Lung (tissue), 11 donors: ENCODE measurements at regions not wholly inside any gene's neighbourhood (a gene's known extent, or its start where the extent isn't known, plus 50 kb on each side); places are given as distances from the start of the nearest gene placed in this dataset.

Experiments used
- ATAC-seq: fragments of 200-7000 bp; cut with Tn5 transposase; one replicate; pipeline ENCODE4 v1.9.1; 2020; ENCODE audit warnings: moderate number of reproducible peaks; ENCODE audit not compliant: insufficient read depth, low FRiP score
- DNase-seq, 3 donors: peaks; one replicate each; pipeline ENCODE4 v3.0.0-alpha.2; 2013 to 2017
- H3K27ac ChIP-seq, 2 donors: one replicate each; pipeline ENCODE4 v1.5.1; 2013; ENCODE audit warnings: mild to moderate bottlenecking in 2 of 2, moderate library complexity in 2 of 2, control low read depth in 1 of 2, inconsistent platforms in 1 of 2, low read depth in 1 of 2, low read length in 1 of 2
- H3K27me3 ChIP-seq, 3 donors: one replicate each; pipeline ENCODE4 v1.5.1; 2013; ENCODE audit warnings: low read length in 2 of 3; ENCODE audit not compliant: control insufficient read depth in 3 of 3, insufficient read depth in 3 of 3
- H3K36me3 ChIP-seq, 4 donors: one replicate each; pipeline ENCODE4 v1.5.1; 2013; ENCODE audit warnings: low read length in 4 of 4, mild to moderate bottlenecking in 1 of 4, moderate library complexity in 1 of 4; ENCODE audit not compliant: control insufficient read depth in 4 of 4, insufficient read depth in 4 of 4
- H3K4me1 ChIP-seq, 5 donors: one replicate each; pipeline ENCODE4 v1.5.1; 2013; ENCODE audit warnings: low read length in 5 of 5, mild to moderate bottlenecking in 2 of 5, moderate library complexity in 1 of 5; ENCODE audit not compliant: control insufficient read depth in 5 of 5, insufficient read depth in 5 of 5
- H3K4me3 ChIP-seq: one replicate; pipeline ENCODE4 v1.5.1; 2013; ENCODE audit warnings: mild to moderate bottlenecking, control low read depth, moderate library complexity
- H3K9ac ChIP-seq, 2 donors: one replicate each; pipeline ENCODE4 v1.5.1; 2013; ENCODE audit warnings: low read length in 2 of 2, control low read depth in 1 of 2; ENCODE audit not compliant: insufficient read depth in 1 of 2
- H3K9me3 ChIP-seq, 4 donors: one replicate each; pipeline ENCODE4 v1.5.1; 2013; ENCODE audit warnings: low read length in 3 of 4, mild to moderate bottlenecking in 1 of 4, moderate library complexity in 1 of 4; ENCODE audit not compliant: control insufficient read depth in 4 of 4, insufficient read depth in 3 of 4
- CTCF ChIP-seq: IDR thresholded peaks from 2 replicates; pipeline ENCODE4 v1.5.1; 2012; ENCODE audit warnings: mild to moderate bottlenecking; ENCODE audit errors: control extremely low read depth, extremely low read depth
- WGBS, 2 donors: extraction: QIAGEN DNeasy Blood & Tissue Kit; methylation state at CpG; one replicate each; pipeline ENCODE4 v1.1.7; 2013; 5-methylcytosine and 5-hydroxymethylcytosine counted together
- donor health status: control.
- donor health status: control.
- donor health status: Bipolar disorder and iron deficiency.
- donor health status: healthy.
- donor health status: DM: yes; HTN: yes; CAD: no.

- no peak overlapping the region for H3K4me3 ChIP-seq
- H3K4me1 ChIP-seq: peaks cover 0 to 15% (median 0%) of the 10 kb centered on the region in 5 donors
- WGBS, 2 donors: 19 to 28% methylated on average over 4 of the region's 4 CpGs
- no peak for TF ChIP-seq CTCF
- H3K9ac ChIP-seq: no peak overlapping the region
- H3K36me3 ChIP-seq: no peaks in the 10 kb centered on the region
- ATAC-seq: no peak
- peaks cover 0 to 2% (median 0%) of the 10 kb centered on the region in 4 donors for H3K9me3 ChIP-seq
- no peak for DNase-seq
- H3K27me3 ChIP-seq: no peaks in the 10 kb centered on the region
- no peak overlapping the region for H3K27ac ChIP-seq
Observed at GRCh38 chr5:17398431-17398830, 99.6 kb upstream of the TAF11L2 start.

GRCh38 chr5:17398866-17399835 is 98.9 kb upstream of the TAF11L2 start:
- peaks cover 0 to 15% (median 0%) of the 10 kb centered on the region in 5 donors for H3K4me1 ChIP-seq
- no peak overlapping the region for H3K27ac ChIP-seq
- no peak for DNase-seq
- TF ChIP-seq CTCF: no peak
- H3K4me3 ChIP-seq: no peak overlapping the region
- peaks cover 0 to 3% (median 0%) of the 10 kb centered on the region in 3 donors for H3K27me3 ChIP-seq
- H3K9me3 ChIP-seq: peaks cover 0 to 2% (median 0%) of the 10 kb centered on the region in 4 donors
- WGBS, 2 donors: 42 to 61% methylated on average over 7 of the region's 7 CpGs
- no peaks in the 10 kb centered on the region for H3K36me3 ChIP-seq
- ATAC-seq: no peak
- H3K9ac ChIP-seq: no peak overlapping the region

GRCh38 chr5:17399931-17400330 is 98.1 kb upstream of the TAF11L2 start:
- Histone ChIP-seq H3K9me3 (no peaks in the 10 kb centered on the region), H3K36me3 (no peaks in the 10 kb centered on the region), H3K4me1 (peaks cover 0 to 15% (median 0%) of the 10 kb centered on the region in 5 donors), H3K4me3 (no peak overlapping the region), H3K27ac (no peak overlapping the region), H3K27me3 (peaks cover 0 to 3% (median 0%) of the 10 kb centered on the region in 3 donors), H3K9ac (no peak overlapping the region)
- 23 to 52% methylated on average over 3 of the region's 3 CpGs for WGBS, 2 donors
- no peak for TF ChIP-seq CTCF
- no peak for DNase-seq
- ATAC-seq: no peak
